ENCODE measurements at regions not wholly inside any gene's neighbourhood (a gene's known extent, or its start where the extent isn't known, plus 50 kb on each side); places are given as distances from the start of the nearest gene placed in this dataset.

DNA sequence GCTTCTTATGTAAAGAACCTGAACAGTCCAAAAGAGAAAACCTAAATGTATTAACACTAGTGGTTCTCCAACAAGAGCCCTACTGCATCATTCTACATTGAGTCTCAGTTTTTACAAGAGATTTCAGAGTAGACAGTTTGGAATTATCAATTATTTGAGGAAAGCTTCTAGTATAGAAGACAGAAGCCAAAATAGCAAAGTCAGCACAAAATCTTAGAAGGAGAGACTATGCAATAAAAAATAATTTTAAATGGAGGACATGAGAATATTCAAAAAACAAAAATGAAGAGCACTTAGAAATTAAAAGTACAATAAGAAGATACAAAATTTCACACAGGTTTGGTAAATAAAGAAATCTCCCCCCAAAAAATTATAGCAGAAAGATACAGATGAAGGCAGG lies 406.3 kb upstream of the USP15 start:
- Mint-ChIP-seq H3K4me3 (no peak overlapping the region), H3K27ac (no peak overlapping the region), H3K27me3 (ENCODE audit: low read depth) (peaks cover 4% of the 10 kb centered on the region), H3K36me3 (ENCODE audit: low read depth) (no peaks in the 10 kb centered on the region), H3K9me3 (no peaks in the 10 kb centered on the region), H3K4me1 (ENCODE audit: low read depth) (no peaks in the 10 kb centered on the region)

DNA sequence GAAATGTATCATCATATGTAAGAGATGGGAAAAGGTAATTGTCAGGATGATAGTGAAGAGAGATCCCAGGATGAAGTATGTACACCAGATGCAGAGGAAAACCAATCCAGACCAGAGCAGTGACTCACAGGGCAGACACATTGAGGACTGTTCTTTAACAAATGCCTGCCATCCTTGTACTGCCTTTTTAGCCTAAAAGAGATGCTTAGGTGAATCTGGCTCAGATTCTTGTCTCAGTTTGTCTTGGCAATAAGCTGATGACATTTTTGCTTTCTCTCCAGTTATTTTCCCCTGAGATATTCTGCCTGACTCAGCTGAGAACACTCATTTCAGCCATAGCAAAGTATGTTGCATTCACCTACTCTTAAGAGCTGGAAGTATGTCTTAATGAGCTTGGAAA lies 405.3 kb upstream of the USP15 start:
- peaks cover 4% of the 10 kb centered on the region for H3K27me3 Mint-ChIP-seq (ENCODE audit: low read depth)
- H3K4me3 Mint-ChIP-seq: no peak overlapping the region
- no peak overlapping the region for H3K27ac Mint-ChIP-seq
- no peaks in the 10 kb centered on the region for H3K4me1 Mint-ChIP-seq (ENCODE audit: low read depth)
- no peaks in the 10 kb centered on the region for H3K36me3 Mint-ChIP-seq (ENCODE audit: low read depth)
- H3K9me3 Mint-ChIP-seq: no peaks in the 10 kb centered on the region

DNA sequence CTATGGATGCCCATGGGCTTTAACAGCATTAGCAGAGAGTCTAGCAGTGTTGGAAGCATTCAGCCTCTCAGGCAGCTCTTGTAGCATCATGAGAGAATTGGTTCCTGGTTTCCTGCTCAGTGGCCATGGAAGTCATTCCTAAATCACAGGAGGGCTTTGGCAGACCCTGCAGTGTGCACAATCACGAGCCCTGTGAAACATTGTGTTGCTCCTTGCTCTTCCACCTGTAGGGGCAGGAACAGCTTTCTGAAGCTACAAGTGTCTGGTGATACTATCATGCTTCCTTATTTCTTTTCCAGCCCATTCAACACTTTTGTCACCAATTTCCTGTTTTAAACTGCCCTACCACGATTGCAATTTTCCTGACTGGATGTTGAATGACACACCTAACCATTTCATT lies 402.2 kb upstream of the USP15 start:
- peaks cover 4% of the 10 kb centered on the region for H3K27me3 Mint-ChIP-seq (ENCODE audit: low read depth)
- H3K36me3 Mint-ChIP-seq (ENCODE audit: low read depth): no peaks in the 10 kb centered on the region
- no peaks in the 10 kb centered on the region for H3K4me1 Mint-ChIP-seq (ENCODE audit: low read depth)
- no peaks in the 10 kb centered on the region for H3K9me3 Mint-ChIP-seq
- H3K27ac Mint-ChIP-seq: no peak overlapping the region
- no peak overlapping the region for H3K4me3 Mint-ChIP-seq

DNA sequence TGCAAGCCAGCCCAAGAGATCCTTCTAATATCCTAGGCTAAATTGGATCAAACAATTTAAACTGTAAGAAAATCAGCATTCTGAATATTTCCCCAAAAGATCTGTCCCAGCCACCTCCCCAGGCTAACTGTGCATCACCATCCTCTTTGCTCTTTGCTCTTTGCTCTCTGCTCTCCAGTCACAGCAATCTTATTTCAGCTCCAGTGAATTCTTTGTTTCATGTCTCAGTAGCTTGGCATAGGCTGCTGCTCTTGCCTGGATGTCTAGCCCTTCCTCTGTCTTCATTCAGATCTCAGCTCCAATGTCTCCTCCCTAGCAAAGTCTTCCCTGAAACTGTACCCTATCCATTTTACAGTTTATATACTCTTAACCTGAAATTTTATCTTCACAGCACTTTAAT lies 399.8 kb upstream of the USP15 start:
- no peaks in the 10 kb centered on the region for H3K4me1 Mint-ChIP-seq (ENCODE audit: low read depth)
- no peak overlapping the region for H3K4me3 Mint-ChIP-seq
- H3K9me3 Mint-ChIP-seq: no peaks in the 10 kb centered on the region
- no peak overlapping the region for H3K27ac Mint-ChIP-seq
- H3K36me3 Mint-ChIP-seq (ENCODE audit: low read depth): no peaks in the 10 kb centered on the region
- peaks cover 5% of the 10 kb centered on the region for H3K27me3 Mint-ChIP-seq (ENCODE audit: low read depth)

DNA sequence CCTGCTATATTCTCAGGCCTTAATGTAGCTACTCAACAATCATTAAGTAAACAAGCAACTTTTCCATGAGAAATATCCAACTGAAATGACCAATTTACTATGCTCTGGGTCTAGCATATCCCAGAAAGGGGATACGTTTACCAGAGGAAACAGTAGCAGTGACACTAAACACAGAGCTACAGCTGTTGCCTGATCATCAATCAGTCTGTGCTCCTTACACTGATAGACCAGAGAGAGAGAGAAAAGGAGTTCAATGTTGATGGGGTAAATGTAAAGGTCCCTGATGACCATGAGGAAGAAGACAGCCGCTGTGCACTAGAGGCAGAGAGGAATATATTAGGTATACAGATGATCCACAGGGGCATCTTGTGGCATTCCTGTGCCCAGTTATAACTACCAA lies 397.2 kb upstream of the USP15 start:
- no peak overlapping the region for H3K4me3 Mint-ChIP-seq
- H3K27me3 Mint-ChIP-seq (ENCODE audit: low read depth): peaks cover 6% of the 10 kb centered on the region
- no peaks in the 10 kb centered on the region for H3K36me3 Mint-ChIP-seq (ENCODE audit: low read depth)
- H3K4me1 Mint-ChIP-seq (ENCODE audit: low read depth): no peaks in the 10 kb centered on the region
- H3K9me3 Mint-ChIP-seq: no peaks in the 10 kb centered on the region
- no peak overlapping the region for H3K27ac Mint-ChIP-seq

DNA sequence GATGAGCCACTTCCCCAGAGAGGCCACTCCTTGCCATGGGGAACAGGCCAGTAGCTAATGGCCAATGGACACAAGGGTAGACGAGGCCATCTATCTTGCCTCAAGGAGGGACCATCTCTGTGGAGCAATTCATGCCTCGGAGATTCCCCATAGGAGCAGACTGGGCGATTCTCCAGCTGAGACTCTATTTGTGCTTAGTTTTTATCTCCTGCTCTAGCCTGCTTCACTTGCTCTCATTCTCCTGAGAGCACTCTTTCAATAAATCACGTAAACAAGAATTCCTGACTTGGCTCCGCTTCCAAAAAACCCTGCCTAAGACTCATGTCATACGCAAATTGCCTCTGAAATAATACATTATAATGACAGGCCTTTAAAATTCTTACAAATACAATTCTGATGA lies 396.4 kb upstream of the USP15 start:
- Mint-ChIP-seq H3K4me1 (ENCODE audit: low read depth) (no peaks in the 10 kb centered on the region), H3K36me3 (ENCODE audit: low read depth) (no peaks in the 10 kb centered on the region), H3K27ac (no peak overlapping the region), H3K4me3 (no peak overlapping the region), H3K27me3 (ENCODE audit: low read depth) (peaks cover 6% of the 10 kb centered on the region), H3K9me3 (no peaks in the 10 kb centered on the region)

DNA sequence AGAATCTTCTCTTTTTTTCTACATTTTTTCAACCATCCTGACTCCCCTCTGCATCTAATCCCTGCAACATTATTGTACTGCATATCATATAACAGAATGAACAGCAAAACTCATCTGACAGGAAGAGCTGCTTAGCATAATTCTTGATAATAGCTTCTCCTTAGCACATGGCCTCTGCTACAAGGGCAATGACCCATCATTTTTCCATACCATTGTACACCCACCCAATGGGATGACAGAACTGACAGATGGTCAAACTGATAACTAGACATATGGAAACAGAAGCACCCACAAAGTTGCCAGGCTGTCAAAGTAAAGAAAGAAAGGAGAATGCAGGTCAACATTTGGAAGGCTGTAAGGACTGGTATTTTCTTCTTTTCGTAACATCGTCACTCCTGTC lies 390.4 kb upstream of the USP15 start:
- Mint-ChIP-seq H3K4me3 (no peak overlapping the region), H3K27ac (no peak overlapping the region), H3K36me3 (ENCODE audit: low read depth) (peaks cover 1% of the 10 kb centered on the region), H3K9me3 (peaks cover 3% of the 10 kb centered on the region), H3K27me3 (ENCODE audit: low read depth) (peaks cover 13% of the 10 kb centered on the region), H3K4me1 (ENCODE audit: low read depth) (no peaks in the 10 kb centered on the region)

DNA sequence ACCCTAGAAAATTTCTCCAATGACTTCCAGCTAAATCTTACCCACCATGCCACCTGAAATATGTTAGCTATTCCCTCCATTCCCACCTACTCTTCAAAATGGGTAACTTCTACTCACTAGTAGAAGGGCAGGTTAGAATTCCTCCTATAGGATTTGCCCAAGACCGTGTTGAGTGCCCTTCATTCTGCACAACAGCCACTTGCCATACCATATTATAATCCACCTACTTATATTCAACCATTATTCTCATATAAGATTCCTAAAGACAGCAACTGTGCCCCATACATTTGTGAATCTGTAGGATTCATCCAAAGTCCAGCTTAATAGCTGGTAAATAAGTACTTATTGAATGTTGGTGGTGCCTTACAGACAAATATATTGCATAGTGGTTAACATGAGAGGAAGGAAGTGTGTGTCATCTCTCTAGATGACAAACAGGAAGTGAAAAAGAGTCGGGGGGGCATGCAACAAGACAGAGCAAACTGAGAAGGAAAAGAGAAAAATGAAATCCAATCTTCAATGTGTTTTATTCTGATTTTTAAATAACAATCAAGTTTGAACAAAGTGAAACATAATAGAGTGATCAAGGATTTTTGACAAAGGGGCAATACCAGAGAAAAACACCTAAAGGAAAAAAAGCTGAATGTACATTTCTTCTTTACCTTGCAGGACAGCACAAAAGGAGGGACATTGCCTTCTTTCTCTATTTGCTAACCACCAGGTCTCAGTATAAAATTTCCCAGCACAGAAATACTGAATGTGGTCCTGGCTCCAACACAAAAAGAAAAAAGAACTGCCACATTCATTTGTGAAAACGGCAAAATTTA lies 389.3 kb upstream of the USP15 start:
- H3K36me3 Mint-ChIP-seq (ENCODE audit: low read depth): peaks cover 1% of the 10 kb centered on the region
- no peak overlapping the region for H3K4me3 Mint-ChIP-seq
- H3K27me3 Mint-ChIP-seq (ENCODE audit: low read depth): peaks cover 8% of the 10 kb centered on the region
- H3K4me1 Mint-ChIP-seq (ENCODE audit: low read depth): no peaks in the 10 kb centered on the region
- H3K27ac Mint-ChIP-seq: no peak overlapping the region
- peaks cover 3% of the 10 kb centered on the region for H3K9me3 Mint-ChIP-seq

DNA sequence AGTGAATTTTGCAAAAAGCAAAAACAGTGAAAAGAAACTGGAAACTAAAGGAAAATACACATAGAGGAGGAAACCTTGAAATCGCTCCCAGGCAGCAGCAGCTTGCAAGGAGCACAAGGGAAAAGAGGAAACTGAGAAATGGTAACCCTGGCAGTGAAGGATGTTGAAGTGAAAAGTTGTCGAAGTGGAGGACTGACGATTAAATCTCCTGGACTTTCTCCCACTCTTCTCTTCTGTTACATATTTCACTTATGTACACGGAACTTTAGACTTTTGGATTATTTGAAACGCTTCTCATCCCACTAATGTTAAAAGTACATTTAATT lies 388.8 kb upstream of the USP15 start:
- Mint-ChIP-seq H3K27ac (no peak overlapping the region), H3K27me3 (ENCODE audit: low read depth) (peaks cover 8% of the 10 kb centered on the region), H3K36me3 (ENCODE audit: low read depth) (peaks cover 1% of the 10 kb centered on the region), H3K4me1 (ENCODE audit: low read depth) (no peaks in the 10 kb centered on the region), H3K9me3 (peaks cover 3% of the 10 kb centered on the region), H3K4me3 (no peak overlapping the region)

DNA sequence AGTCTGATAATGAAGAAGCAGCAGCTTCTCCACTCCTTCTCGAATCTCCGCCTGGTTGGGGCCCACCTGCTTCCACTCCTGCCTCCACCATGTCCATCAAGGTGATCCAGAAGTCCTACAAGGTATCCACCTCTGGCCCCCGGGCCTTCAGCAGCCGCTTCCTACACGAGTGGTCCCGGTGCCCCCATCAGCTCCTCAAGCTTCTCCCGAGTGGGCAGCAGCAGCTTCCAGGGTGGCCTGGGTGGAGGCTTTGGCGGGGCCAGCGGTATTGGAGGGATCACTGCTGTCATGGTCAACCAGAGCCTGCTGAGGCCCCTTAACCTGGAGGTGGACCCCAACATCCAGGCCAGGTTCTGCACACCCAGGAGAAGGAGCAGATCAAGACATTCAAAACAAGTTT lies 381.0 kb upstream of the USP15 start:
- no peaks in the 10 kb centered on the region for H3K4me1 Mint-ChIP-seq (ENCODE audit: low read depth)
- H3K9me3 Mint-ChIP-seq: no peaks in the 10 kb centered on the region
- H3K27ac Mint-ChIP-seq: no peak overlapping the region

DNA sequence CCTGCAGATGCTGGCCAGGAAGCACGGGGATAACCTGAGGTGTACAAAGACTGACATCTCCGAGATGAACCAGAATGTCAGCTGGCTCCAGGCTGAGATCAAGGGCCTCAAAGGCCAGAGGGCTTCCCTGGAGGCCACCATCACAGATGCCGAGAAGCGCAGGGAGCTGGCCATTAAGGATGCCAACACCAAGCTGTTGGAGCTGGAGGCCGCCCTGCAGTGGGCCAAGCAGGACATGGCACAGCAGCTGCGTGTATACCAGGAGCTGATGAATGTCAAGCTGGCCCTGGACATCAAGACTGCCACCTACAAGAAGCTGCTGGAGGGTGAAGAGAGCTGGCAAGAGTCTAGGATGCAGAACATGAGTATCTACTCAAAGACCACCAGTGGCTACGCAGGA lies 380.0 kb upstream of the USP15 start:
- H3K27ac Mint-ChIP-seq: no peak overlapping the region
- H3K4me1 Mint-ChIP-seq (ENCODE audit: low read depth): no peaks in the 10 kb centered on the region
- no peak overlapping the region for H3K4me3 Mint-ChIP-seq
- no peaks in the 10 kb centered on the region for H3K36me3 Mint-ChIP-seq (ENCODE audit: low read depth)
- H3K27me3 Mint-ChIP-seq (ENCODE audit: low read depth): no peaks in the 10 kb centered on the region
- no peaks in the 10 kb centered on the region for H3K9me3 Mint-ChIP-seq

More for the DNA sequence above, 381.0 kb upstream of the USP15 start:
- Mint-ChIP-seq H3K27me3 (ENCODE audit: low read depth) (peaks cover 6% of the 10 kb centered on the region), H3K4me3 (no peak overlapping the region), H3K36me3 (ENCODE audit: low read depth) (no peaks in the 10 kb centered on the region)

DNA sequence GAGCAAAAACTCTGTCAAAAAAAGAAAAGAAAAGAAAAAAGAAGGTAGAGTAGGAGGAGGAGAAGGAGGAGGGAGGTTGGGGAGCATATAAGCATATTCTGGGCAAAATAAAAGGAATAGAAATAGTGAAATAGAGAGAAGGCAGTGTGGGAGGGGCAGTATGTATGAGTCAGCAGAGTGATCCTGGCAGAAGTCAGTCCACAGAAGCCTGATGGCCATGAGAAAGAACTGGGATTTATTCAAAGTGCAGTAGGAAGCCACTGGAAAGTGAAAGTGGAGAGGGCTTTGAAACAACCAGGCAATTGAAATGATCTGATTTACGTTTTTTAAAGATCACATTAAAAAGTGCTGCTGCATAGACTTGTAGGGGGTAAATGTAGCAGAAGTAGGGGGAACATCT lies 368.6 kb upstream of the USP15 start:
- H3K27ac Mint-ChIP-seq: no peak overlapping the region

DNA sequence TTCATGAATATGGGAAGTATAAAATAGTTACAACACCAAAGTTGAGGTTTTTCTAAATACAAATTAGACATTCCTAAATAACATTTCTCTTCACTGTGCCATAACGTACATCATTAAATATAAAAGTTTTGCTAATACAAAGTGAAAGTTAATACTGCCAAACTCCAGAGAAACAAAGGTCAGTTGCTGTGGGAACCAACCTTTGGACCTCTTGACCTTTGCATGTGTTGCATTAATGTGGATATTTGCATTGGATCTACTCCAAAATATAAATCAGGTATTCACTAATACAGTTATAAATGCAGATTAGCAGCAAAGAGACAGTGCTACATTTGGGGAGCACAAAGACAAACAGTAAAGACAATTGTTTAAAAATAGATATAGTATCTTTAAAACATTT lies 366.0 kb upstream of the USP15 start:
- Mint-ChIP-seq H3K27me3 (ENCODE audit: low read depth) (no peaks in the 10 kb centered on the region), H3K9me3 (peaks cover 6% of the 10 kb centered on the region), H3K4me3 (no peak overlapping the region), H3K4me1 (ENCODE audit: low read depth) (no peaks in the 10 kb centered on the region), H3K27ac (no peak overlapping the region), H3K36me3 (ENCODE audit: low read depth) (no peaks in the 10 kb centered on the region)

More for the DNA sequence above, 368.6 kb upstream of the USP15 start:
- H3K4me1 Mint-ChIP-seq (ENCODE audit: low read depth): no peaks in the 10 kb centered on the region
- no peaks in the 10 kb centered on the region for H3K9me3 Mint-ChIP-seq
- H3K27me3 Mint-ChIP-seq (ENCODE audit: low read depth): no peaks in the 10 kb centered on the region
- H3K36me3 Mint-ChIP-seq (ENCODE audit: low read depth): no peaks in the 10 kb centered on the region
- H3K4me3 Mint-ChIP-seq: no peak overlapping the region

DNA sequence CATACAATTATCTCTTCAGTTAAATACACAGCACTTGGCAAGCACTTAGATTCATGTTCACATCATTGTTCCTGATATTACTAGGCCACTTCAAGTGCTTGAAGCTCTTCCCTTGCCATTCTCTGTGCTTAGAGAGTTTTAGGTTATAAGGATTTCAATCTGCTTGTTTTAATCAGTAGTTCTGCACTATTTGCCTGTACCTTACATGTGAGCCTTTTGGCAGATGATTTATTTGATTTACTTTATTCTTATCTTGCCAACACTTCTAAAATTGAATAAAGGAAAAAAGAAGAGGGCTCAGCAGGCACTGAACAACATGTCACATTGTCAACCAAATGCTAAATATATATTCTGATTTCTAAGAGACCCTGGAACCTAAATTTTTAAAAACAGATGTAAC lies 363.8 kb upstream of the USP15 start:
- Mint-ChIP-seq H3K4me1 (ENCODE audit: low read depth) (no peaks in the 10 kb centered on the region), H3K27me3 (ENCODE audit: low read depth) (no peaks in the 10 kb centered on the region), H3K27ac (no peak overlapping the region), H3K9me3 (peaks cover 9% of the 10 kb centered on the region), H3K36me3 (ENCODE audit: low read depth) (no peaks in the 10 kb centered on the region), H3K4me3 (no peak overlapping the region)

DNA sequence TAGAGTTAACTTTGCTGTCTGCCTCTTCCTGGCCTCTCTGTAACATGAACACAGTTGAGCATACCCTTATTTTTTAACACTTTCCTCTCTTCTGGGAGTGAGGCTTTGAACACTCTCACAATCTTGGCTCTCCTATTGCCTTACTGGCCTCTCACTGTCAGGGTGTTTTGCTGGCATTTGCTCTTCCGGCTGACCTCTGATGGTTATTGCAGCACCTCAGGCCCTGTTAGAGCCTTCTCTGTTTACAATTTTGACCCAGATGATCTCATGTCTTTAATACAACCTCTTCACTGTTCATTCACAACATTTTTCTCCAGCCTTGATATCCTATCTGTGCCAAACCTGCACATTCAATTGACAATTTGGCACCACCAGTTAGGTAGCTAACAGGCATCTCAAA lies 357.8 kb upstream of the USP15 start:
- Mint-ChIP-seq H3K4me3 (no peak overlapping the region), H3K4me1 (ENCODE audit: low read depth) (no peaks in the 10 kb centered on the region), H3K9me3 (peaks cover 9% of the 10 kb centered on the region), H3K27ac (no peak overlapping the region), H3K27me3 (ENCODE audit: low read depth) (no peaks in the 10 kb centered on the region), H3K36me3 (ENCODE audit: low read depth) (no peaks in the 10 kb centered on the region)

DNA sequence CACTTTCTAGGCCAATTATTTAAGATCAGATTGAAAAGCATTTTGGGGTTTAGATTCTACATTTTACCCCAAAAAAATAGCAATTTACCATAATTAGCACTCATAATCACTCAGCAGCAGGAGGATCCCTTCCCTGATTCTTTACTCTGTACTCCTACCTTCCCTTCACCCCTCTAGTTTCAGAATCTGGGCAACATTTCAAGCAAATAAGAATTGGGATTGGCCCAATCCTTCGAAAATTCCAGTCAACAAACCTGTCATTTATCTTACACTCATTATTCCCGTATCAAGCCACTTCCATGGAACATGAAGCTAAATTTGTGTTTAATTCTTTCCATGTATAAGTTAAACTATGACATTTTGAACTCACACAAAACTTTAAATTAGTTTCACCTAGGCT lies 349.1 kb upstream of the USP15 start:
- no peak overlapping the region for H3K4me3 Mint-ChIP-seq
- no peak overlapping the region for H3K27ac Mint-ChIP-seq
- H3K27me3 Mint-ChIP-seq (ENCODE audit: low read depth): no peaks in the 10 kb centered on the region
- H3K36me3 Mint-ChIP-seq (ENCODE audit: low read depth): no peaks in the 10 kb centered on the region
- H3K4me1 Mint-ChIP-seq (ENCODE audit: low read depth): no peaks in the 10 kb centered on the region
- H3K9me3 Mint-ChIP-seq: no peaks in the 10 kb centered on the region
